ENCODE measurements at regions not wholly inside any gene's neighbourhood (a gene's known extent, or its start where the extent isn't known, plus 50 kb on each side); places are given as distances from the start of the nearest gene placed in this dataset.

DNA sequence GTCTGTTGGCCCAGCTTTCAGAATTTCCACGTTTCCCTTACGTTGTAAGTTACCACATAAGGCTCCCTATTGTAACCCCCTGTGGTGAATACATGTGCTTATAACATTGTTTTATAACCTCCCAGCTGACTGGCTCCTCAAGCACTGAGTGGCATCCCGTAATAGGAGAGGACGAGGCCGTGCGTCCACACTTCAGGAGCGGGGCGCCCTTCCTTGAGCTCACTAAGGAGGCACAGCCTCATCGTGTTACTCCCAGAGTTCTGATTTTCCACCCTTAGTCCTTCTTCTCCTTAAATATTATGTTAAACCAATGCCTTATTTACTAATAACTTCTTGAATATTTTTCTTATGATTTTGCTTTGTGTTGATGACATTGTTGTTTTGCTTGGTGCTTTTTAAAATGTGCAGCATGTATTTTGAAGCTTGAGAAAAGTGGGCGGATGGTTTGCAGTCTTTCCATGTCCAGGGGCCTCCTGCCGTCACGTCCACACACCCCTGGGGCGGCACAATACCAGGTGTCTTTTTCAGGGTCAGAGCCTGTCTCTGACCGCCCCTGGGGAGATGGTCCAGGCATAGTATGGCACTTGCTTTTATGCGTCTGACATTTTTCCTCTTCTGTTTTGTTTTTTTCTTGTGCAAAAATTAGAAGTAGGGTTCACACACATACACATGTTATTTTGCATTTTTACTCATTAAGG lies 181.8 kb downstream of the DLL1 start:
- no peak for DNase-seq (ENCODE audit: low read depth)
- TF ChIP-seq CTCF (conservative IDR thresholded peaks at IDR 0.05; ENCODE audit: low read depth, low read length) = no peak
- H3K4me3 ChIP-seq (ENCODE audit: low read depth, low read length) = no peak overlapping the region

- no peak for TF ChIP-seq CTCF (conservative IDR thresholded peaks at IDR 0.05; ENCODE audit: low read depth, low read length)
- no peak for DNase-seq (ENCODE audit: low read depth)
- H3K4me3 ChIP-seq (ENCODE audit: low read depth, low read length) = no peak overlapping the region
Observed at GRCh38 chr6:170108456-170108855, 182.4 kb downstream of the DLL1 start.

DNA sequence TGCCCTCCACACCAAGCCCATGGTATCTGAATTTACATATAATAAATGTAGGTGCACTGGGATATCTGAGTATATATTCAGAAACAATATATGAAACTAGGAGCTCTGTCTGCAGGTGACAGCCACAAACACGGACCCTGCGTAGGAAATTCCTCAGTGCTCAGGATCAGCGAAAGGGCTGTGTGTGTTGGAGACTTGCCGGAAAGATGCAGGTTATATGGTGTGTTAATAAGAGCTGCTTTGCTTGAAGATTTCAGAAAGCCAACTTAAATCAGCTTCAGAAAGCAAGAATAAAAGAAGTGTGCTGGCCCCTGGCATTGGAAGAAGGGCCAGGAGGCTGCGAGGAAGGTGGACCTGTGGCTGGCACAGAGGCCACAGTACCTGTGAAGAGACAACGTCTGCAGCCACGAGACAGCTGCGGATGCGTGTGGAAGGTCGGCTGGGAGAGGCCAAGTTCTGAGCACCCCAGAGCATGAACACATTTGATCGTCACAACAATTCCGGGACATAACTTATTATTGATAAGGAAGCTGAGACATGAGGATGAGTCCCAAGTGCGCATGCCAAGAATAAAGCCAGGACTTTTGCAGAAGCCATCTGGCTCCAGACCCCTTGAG lies 183.2 kb downstream of the DLL1 start:
- no peak for DNase-seq (ENCODE audit: low read depth)
- no peak for TF ChIP-seq CTCF (conservative IDR thresholded peaks at IDR 0.05; ENCODE audit: low read depth, low read length)
- no peak overlapping the region for H3K4me3 ChIP-seq (ENCODE audit: low read depth, low read length)

- no peak for DNase-seq (ENCODE audit: low read depth)
Observed at GRCh38 chr6:170106906-170107525, 183.9 kb downstream of the DLL1 start.

GRCh38 chr6:170102582-170103481 lies 188.0 kb downstream of the DLL1 start:
- no peak for DNase-seq (ENCODE audit: low read depth)
- TF ChIP-seq CTCF (conservative IDR thresholded peaks at IDR 0.05; ENCODE audit: low read depth, low read length) = no peak
- H3K4me3 ChIP-seq (ENCODE audit: low read depth, low read length) = no peak overlapping the region

More at GRCh38 chr6:170106906-170107525, 183.9 kb downstream of the DLL1 start:
- H3K4me3 ChIP-seq (ENCODE audit: low read depth, low read length) = no peak overlapping the region
- TF ChIP-seq CTCF (conservative IDR thresholded peaks at IDR 0.05; ENCODE audit: low read depth, low read length) = no peak

GRCh38 chr6:170102038-170102437 lies 188.8 kb downstream of the DLL1 start:
- no peak for DNase-seq (ENCODE audit: low read depth)
- no peak for TF ChIP-seq CTCF (conservative IDR thresholded peaks at IDR 0.05; ENCODE audit: low read depth, low read length)
- H3K4me3 ChIP-seq (ENCODE audit: low read depth, low read length) = no peak overlapping the region

All from epithelial cell of proximal tubule (primary cell).